HG03280 (cell line): ENCODE measurements at regions not wholly inside any gene's neighbourhood (a gene's known extent, or its start where the extent isn't known, plus 50 kb on each side); places are given as distances from the start of the nearest gene placed in this dataset.

Source experiments
- ATAC-seq: cut with Tn5 transposase; IDR thresholded peaks from one replicate; pipeline ENCODE4 v1.9.1; 2021; ENCODE audit warnings: mild to moderate bottlenecking, moderate library complexity; ENCODE audit not compliant: unreplicated experiment

DNA sequence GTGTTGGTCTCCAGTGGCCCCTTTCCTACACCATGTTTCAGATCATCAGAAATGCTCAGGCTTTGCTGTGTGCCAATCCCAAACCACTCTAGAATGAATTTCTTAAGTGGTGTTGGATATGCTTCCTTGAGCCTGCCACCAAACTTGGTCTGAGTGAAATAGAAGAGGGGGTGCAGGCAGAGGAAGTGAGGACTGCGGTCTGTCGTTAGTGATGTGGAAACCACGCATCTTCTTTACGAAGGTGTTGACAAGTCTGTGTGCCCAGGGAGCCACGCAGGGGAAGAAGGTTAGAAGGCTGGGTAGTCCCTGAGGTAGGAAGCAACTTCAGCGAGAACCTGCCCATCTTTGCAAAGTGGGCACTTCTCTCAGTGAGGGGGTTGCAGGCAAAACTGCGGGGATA is 187.4 kb upstream of the NAV2 start:
- no peak for ATAC-seq

DNA sequence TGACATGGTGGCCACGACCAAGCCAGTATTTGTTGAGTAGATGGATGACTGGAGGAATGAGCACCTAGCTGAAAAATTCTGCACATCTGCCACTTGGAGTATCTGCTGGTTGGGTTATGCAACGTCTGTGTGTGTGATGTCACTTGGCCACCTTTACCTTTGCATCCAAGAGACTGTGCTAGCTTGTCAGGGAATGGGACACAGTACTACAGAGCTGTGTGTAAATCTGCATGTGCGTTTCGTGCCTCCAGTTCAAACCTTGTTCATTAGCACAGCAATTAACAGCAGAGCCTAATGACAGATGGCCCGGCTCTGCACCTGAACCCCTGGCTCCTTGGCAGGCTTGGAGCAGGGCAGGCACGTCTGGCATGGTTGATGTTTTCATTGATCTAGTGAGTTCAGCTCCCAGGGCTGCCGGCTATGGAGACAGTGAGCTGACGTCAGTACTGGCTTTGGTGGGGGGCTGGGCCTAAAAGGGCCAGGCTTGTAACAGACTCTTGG is 188.4 kb upstream of the NAV2 start:
- ATAC-seq = no peak

DNA sequence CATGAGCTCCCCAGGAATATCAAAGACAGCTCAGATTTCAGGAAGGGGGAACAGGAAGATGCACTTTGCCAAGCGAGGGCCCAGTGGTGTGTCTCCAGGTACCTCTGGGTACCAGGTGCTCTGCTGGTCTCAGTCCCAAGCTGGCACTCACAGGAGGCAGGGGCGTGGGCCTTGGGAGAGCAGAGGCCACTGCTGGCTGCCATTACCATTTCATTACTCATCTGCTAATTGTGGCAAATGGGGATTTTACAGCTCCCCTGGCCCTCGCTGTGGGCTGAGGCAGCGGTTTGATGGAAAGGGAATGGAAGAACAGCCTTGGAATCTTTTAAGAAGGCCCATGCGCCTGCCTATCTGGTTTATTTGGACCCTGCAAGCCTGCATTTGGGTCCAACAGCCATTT is 192.0 kb upstream of the NAV2 start:
- no peak for ATAC-seq

DNA sequence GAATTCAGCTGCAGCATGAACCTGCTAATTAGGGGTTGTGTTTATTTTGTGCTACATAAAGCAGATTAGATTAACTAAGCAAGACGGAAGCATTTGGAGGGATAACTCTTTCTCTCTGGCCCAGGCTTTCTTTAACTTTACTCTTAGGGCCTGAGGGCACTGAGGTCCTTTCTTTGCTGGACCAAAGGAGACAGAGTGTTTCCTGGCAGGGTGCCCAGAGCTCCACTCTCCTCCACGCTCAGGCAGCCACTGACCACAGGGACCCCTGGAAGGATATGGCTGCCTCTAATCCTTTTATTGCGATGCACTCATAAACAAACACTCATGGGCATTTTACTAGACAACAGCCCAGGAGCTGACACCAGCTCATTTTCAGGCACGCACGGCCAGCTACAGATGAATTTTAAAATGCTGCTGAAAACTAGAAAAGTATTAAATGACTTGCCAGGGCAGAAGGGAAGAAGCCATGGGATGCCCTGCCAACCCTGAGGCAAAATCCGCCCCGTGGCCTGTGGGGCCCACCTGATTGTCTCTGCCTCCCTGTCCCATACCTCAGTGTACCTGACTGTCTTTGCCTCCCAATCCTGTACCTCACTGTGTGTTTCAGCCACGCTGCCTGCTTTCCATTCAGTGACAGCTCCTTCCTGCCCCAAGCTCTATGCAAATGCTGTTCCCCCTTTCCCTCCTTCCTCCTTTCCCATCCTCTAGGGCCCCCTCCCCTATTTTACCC is 192.6 kb upstream of the NAV2 start:
- no peak for ATAC-seq

DNA sequence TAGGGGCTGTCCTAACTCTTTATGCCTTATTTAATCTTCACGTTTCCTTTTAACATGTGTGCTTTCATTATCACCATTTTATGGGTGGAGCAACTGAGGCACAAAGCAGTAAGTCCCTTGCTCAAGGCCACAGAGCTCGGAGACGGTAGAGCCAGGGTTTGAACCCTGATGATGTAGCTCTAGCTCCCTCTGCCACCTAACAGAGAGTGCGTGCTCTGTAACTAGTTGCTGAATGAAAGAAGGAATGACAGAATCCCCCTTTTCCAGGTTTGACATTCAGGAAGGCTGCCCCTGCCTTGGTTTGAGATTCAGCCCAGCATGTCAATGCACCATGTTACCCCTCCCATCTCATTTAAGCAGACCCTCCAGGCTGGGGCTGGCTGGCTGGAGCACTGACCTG is 193.3 kb upstream of the NAV2 start:
- no peak for ATAC-seq

DNA sequence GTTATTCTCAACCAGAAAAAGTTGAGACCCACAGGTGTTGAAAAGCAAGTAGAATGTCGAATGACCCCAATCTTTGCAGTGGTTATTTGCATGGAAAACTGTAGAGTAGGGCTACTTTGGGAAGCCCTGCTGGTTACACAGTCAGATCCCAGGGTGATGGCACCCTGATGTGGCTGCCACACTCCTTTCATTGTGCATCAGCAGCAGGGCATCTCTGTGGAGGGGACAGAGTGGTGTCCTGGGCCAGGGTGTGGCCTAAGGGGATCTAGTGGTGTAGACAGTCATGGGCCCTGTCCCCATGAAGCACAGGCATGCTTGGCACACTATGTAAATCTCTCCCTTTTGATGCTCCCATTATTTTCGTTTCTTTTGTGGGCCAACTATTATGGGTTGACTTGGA is 199.4 kb upstream of the NAV2 start:
- no peak for ATAC-seq

DNA sequence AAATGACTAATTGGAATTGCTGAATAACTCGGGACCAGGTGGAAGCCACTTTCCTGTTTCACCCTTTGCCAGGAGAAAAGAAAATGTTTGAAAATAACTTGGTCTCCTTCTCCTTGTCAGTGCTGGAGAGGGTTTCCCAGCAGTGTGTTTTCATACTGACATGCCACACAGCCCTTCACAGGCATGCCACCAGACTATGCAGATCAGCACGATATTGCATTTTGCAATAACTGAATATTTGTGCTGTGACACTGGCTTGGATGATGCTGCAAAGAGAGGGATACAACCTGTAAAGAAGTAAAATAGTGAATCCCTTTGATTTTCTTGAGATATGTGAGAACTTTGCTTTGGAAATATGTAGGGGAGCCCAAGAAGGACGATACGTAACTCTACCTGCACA is 200.0 kb upstream of the NAV2 start:
- ATAC-seq = no peak

DNA sequence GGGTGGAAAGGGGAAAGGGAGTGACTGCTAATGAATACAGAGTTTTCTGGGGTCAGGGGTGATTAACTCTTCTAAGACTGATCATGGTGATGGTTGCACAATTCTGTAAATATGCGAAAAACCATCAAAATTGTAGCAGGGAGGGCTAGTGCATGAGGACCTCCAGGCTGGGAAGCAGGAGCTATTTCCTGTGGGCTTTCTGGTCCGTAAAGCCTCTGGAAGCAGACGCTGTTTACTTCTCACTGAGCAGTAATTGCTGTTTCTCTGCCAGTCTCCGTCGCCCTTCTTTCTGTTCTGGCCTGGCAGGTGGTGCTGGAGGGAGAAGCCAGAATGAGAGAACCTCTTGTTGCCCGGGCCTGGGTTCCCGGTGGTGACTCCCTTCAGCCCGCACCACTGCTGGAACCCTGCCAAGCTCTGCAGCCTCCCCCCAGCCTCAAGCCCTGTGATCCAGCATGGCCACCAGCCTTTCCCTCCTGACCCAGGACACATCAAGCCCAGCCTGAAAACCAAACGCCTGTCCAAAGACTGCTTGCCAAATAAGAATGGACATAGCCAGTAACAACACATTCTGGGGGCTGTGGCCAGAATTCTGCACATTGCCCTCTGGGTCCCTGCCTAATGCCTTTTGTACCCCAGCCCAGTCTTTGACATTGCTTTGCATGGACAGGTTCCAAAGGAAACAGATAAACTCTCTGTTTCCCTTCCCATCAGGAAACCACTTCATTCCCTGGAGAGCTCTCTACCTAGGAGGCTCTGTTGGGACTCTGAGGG is 201.0 kb upstream of the NAV2 start:
- no peak for ATAC-seq

DNA sequence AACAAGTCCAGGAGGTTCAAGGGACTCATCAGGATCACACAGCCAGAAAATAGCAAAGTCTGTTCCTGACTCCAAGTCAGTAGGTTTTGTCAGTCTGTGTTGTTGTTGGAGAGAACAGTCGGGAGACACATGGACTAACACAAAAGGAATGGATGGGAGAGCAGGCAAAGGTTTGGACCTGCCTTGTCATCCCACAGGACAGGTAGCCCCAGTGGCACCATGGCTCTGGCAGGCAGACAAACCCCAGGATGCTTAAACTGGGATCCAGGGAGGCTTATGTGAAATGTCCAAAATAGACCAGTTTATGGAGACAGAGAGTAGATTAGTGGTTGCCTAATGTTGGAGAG is 201.6 kb upstream of the NAV2 start:
- ATAC-seq = no peak

DNA sequence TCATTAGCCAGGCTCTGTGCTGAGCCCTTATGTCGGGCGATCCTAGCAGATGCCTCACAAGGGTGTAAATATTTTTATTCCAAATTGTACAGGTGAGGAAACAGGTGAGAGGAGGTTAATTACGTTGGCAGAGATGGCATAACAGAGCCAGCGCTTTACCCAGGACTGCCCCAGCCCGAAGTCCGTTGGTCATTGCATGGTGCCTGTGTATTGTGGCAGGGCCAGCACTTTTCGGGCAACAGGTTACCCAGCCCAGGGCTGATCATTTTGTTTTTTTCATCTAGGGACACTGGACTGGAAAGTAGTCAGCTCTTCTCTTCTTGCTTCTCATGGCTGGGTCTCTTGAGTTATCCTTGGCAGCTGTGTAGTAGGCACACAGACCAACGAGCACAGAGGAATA is 202.2 kb upstream of the NAV2 start:
- no peak for ATAC-seq

DNA sequence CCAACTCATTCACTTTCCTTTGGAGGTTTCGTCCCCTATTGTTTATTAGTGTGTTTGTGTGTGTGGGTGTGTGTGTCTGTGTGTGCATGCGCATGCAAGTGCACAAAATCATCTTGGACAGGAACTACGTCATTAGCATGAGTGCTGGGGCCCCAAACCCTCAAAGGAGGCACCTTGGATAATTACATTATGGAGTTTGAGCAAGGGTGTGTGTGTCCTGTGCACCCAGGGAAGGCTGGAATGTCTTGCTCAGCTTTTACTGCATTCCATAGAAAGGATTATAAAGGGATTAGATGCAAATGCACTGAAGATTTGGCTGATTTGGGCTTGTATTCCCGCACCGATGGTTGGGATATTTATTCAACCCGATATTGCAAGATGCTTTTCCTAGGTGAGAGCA is 203.4 kb upstream of the NAV2 start:
- ATAC-seq = no peak

DNA sequence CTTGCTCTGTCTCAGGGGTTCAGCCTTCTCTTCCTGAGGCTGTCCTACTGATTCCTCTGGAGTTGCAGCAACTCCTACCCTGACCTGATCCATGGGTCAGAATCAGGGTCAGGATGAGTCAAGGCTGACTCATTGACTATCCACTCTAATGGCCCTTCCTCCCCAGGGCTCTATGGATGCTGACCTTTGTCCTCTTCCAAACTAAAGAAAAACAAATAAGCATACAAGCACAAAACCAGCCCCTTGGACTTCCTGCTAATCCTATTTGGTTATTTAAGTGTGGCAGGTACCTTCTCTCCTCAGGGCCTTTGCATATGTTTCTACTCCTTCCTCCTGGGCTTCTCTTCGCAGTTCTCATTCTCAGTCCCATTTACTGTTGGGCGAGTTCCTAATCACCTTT is 204.5 kb upstream of the NAV2 start:
- ATAC-seq = no peak

DNA sequence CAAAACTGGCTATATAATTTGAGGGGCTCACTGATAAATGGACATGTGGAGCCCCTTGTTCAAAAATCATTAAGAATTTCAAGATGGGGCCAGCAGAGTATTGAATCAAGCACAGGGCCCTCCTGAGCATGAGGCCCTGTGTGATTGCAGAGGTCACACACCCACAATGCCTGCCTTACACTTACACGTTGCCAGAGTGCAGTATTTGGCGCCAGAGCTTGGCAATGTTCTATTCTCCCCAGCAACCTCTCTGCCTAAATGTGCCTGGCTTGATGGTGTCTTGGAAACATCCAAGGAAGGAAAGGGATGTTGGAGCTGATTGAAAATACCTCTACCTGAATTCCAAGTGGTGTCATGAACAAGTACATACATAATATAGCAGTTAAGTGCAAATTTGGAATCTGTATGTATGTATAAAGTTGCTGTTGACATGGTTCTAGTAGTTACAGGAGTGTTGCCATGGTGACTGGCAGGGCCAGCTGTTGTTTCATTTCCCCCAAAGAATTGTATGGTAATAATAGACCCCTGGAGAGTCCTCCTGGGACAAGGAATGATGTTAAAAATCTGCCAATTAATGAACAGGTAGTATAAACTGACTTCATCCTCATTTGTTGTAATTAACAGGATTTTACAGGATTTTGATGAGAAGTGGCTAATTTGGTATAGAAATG is 205.7 kb upstream of the NAV2 start:
- ATAC-seq = no peak

DNA sequence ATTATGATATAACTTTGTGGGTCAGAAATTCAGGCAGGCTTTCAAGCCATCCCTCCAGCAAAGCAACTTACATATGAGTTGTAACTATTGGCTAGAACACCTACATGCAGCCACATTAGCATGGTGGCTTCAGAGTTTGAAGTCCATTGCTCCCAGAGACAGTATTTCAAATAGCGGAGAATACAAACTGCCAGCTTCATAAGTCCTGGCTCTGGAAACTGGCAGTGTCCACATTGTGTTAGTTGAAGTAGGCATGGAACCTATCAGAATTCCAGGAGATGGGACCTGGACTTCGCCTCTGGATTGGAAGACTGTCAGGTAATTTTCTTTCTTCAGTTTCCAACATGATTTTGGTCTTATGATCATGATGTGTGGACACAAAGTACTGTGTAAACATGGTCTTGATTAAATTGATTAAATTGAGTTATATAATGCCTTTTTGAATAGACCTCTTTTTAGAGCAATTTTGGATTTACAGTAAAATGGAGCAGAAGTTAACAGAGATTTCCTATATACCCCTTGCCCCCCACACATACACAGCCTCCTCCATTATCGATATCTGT is 209.9 kb upstream of the NAV2 start:
- ATAC-seq = no peak

DNA sequence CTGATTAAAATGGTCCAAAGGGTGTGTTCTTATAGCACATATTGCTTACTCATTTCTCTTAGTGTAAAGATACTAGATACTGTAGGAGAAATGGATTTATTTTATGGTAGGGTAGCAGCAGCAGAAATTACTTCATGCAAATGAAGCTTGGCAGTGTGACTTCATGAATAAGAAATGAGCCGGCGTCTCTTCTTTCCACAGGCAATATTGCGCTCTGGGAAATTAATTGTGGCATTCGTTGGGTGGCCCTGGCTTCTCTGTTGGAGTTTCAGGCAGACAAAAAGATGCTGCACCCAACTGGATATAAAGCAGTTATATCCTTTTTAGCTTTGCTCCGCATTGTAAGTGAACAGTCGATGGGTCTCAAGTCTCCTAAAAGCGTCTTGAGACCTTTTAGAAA is 211.0 kb upstream of the NAV2 start:
- ATAC-seq = no peak

DNA sequence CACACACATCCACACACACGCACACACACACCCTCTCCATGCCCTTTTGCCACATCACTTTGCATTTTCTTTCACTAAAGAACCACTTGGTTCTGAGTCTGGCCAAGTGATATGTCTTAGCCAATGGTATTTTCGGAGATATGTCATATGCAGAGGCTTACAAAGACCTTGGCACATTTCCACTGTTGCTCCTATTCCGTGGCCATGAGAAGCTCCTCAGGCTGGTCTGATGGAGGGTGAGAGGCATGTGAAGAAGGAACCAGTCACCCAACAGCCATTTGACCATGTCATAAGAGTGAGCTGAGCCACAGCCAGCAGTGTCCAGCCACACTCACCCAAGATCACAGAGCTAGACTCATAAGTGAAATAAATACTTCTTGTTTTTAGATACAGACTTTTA is 212.6 kb upstream of the NAV2 start:
- ATAC-seq = no peak

DNA sequence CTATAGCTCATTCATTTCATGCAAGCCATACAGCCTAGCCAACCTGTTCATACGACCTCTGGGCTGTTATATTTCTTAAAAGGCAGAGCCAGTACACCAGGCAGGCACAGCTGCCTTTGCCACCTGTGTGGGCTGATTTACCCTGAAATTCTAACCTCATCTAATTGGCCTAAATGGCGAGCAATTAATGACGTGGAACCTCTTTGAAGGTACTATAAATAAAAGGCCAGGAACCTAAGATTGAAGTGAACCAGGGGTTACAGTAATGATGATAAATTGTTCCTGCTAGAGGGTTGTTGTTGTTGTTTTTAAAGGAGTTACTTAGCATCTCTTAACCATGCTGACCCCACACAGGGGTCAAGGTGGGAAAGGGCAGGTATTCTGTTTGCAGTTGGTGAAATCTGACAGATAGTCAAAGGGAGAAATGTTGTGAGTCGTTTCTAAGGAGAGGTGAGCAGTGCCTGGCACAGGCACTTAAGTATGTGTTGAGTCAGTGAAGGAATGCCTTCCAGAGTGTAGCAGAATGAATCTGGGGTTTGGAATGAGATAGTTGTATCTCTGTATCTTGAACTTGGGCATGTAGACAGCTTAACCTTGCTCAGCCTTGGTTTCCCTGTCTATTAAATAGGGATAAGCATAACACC is 213.5 kb upstream of the NAV2 start:
- ATAC-seq = no peak

DNA sequence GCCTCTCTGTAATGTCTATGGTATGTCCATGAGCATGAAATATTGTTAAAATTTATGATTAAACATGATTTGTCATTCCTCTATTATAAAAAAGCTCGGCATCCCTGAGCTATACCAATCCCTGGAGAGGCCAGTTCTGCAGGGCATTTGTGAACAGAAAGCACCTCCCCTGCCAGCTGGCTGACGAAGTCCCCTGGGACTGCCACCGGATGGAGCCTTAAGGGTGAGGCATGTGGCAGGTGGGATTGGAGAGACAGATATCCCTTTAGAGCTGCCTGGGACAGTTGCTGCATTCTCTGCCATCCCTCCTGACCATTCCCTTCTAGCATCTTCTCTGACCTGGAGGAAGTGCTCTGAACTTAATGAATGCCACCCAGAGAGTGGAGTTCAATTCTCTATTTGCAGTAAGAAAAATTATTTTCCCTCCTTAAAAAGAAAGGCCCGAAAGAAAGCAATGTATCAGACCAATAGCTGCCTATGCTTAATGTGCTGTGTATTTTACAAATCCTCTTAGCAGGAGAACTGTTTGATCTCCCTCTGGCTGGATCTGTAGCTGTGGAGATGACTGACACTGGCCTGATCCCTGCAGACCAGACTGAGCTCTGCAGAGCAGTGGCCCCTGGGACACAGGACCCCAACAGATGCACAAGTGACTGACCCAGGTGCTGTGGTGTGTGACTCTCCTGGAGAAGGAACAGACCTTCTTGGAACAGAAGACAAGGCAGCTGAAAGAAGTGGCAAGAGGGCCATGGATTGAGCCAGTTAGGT is 219.0 kb upstream of the NAV2 start:
- ATAC-seq = no peak

DNA sequence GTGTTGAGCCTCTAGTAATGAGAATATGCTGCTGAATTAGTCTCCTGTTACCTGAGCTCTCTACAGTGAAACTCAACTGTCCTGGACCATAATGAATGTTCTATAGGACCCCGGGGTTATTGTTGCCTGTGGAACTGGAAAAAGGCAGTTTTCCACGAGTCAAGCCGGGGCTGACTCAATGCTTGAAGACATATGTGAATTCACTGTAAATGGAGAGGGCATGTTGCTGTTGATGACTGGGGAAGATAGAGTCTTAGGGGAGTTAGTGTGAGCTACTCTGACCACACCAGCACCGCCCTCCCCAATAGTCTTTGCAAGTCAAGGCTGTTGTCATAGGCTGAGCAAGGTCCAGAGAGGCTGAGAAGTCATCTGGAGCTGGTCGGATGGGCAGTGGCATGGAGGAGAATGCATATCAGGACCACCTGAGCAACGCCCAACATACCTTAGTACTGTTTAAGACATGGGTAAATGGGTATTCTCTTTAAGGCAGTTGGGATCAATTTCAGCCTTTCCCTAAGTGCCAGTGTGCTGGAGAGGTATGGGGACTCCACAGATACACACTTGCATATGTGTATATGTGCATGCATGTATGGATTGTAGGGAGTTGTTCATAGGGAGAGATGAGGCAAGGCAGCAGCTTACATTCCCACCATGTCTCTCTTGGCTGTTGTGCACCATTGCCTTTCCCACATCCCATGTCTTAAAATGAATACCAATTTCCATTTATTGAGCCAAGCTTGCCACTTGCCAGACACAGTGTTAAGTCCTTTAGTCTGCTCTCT is 230.1 kb upstream of the NAV2 start:
- no peak for ATAC-seq

DNA sequence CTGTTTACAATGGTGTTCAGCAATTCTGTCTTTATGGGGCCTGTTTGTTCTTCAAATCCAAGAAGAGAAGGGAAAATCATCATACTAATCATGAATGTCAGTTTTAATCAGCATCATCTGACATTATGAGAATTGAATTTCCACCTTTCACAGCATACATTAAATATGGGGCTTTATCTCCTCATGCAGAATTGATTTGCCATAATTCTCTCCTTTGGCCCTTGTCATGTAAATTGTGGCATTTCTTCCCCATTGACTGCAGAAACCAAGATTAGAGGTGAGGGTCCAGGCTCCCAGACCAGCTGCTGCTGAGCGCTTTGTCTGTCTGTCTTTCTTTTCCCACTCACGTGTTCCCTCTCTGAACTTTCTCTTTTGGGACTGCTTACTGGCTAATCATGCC is 232.1 kb upstream of the NAV2 start:
- ATAC-seq = no peak
